T-helper 17 cell (primary cell): ENCODE measurements at regions not wholly inside any gene's neighbourhood (a gene's known extent, or its start where the extent isn't known, plus 50 kb on each side); places are given as distances from the start of the nearest gene placed in this dataset.
"Not testable (repeated sequence)": the region's sequence is repeated elsewhere in the genome, so short reads cannot be mapped to it uniquely, and the experiment has no call there.

Experiments used
- ATAC-seq: fragments of 150-1000 bp; cut with Tn5 transposase; 2 replicates; pipeline ENCODE4 v1.10.0; 2021; ENCODE audit warnings: mild to moderate bottlenecking, moderate library complexity
- DNase-seq, 3 donors: peaks; one replicate each; pipeline versions ENCODE4 v3.0.0 to v3.0.0-alpha.2; 2020 to 2021
- H3K9me3 ChIP-seq: one replicate; pipeline ENCODE4 v1.7.0; 2013; ENCODE audit warnings: low read length, mild to moderate bottlenecking; ENCODE audit not compliant: control insufficient read depth, poor library complexity, severe bottlenecking
- H3K27ac Mint-ChIP-seq: one replicate; pipeline ENCODE4 v1.8.0; 2022; ENCODE audit warnings: mild to moderate bottlenecking, moderate library complexity, mixed read lengths
- H3K27me3 Mint-ChIP-seq: one replicate; pipeline ENCODE4 v1.8.0; 2022; ENCODE audit warnings: mixed read lengths
- H3K36me3 Mint-ChIP-seq: one replicate; pipeline ENCODE4 v1.8.0; 2022; ENCODE audit warnings: low read depth, mixed read lengths
- H3K4me1 Mint-ChIP-seq: one replicate; pipeline ENCODE4 v1.8.0; 2022; ENCODE audit warnings: mild to moderate bottlenecking, mixed read lengths
- H3K4me3 Mint-ChIP-seq: one replicate; pipeline ENCODE4 v1.8.0; 2022; ENCODE audit warnings: mild to moderate bottlenecking, moderate library complexity, mixed read lengths

GRCh38 chr10:131833446-131834080 lies 67.2 kb upstream of the PPP2R2D start:
- Mint-ChIP-seq H3K4me1 (no peaks in the 10 kb centered on the region), H3K36me3 (no peaks in the 10 kb centered on the region), H3K27ac (no peak overlapping the region), H3K4me3 (no peak overlapping the region), H3K27me3 (peaks cover 38% of the 10 kb centered on the region)
- H3K9me3 ChIP-seq, result no peaks in the 10 kb centered on the region
- DNase-seq (no peak), ATAC-seq (no peak)

GRCh38 chr10:131834152-131834810 lies 66.5 kb upstream of the PPP2R2D start:
- ATAC-seq (no peak), DNase-seq (no peak)
- H3K27me3 Mint-ChIP-seq, result peaks cover 33% of the 10 kb centered on the region
- peak overlapping the region; percentile 32 for H3K27ac Mint-ChIP-seq
- no peaks in the 10 kb centered on the region for H3K9me3 ChIP-seq
- H3K36me3 Mint-ChIP-seq, result no peaks in the 10 kb centered on the region
- H3K4me1 Mint-ChIP-seq, result no peaks in the 10 kb centered on the region
- no peak overlapping the region for H3K4me3 Mint-ChIP-seq

- ATAC-seq (no peak), DNase-seq (no peak)
- no peak overlapping the region for H3K4me3 Mint-ChIP-seq
- no peaks in the 10 kb centered on the region for H3K4me1 Mint-ChIP-seq
- H3K27me3 Mint-ChIP-seq, result peaks cover 13% of the 10 kb centered on the region
- H3K36me3 Mint-ChIP-seq, result no peaks in the 10 kb centered on the region
- H3K9me3 ChIP-seq, result no peaks in the 10 kb centered on the region
- H3K27ac Mint-ChIP-seq, result no peak overlapping the region
Observed at GRCh38 chr10:131838966-131839742, 61.7 kb upstream of the PPP2R2D start.

GRCh38 chr10:131839880-131840787 lies 60.7 kb upstream of the PPP2R2D start:
- not testable (repeated sequence) for H3K4me1 Mint-ChIP-seq, H3K36me3 Mint-ChIP-seq, DNase-seq, ATAC-seq, H3K27ac Mint-ChIP-seq, H3K9me3 ChIP-seq, H3K4me3 Mint-ChIP-seq
- H3K27me3 Mint-ChIP-seq, result peaks cover 18% of the 10 kb centered on the region

- no peak for DNase-seq
- Mint-ChIP-seq H3K27ac (no peak overlapping the region), H3K36me3 (no peaks in the 10 kb centered on the region), H3K4me1 (no peaks in the 10 kb centered on the region), H3K27me3 (peaks cover 14% of the 10 kb centered on the region), H3K4me3 (no peak overlapping the region)
- H3K9me3 ChIP-seq, result no peaks in the 10 kb centered on the region
- no peak for ATAC-seq
Observed at GRCh38 chr10:131840788-131841118, 60.1 kb upstream of the PPP2R2D start.

- Mint-ChIP-seq H3K27ac (no peak overlapping the region), H3K4me3 (no peak overlapping the region), H3K27me3 (peaks cover 17% of the 10 kb centered on the region), H3K36me3 (no peaks in the 10 kb centered on the region), H3K4me1 (no peaks in the 10 kb centered on the region)
- DNase-seq (no peak), ATAC-seq (no peak)
- no peaks in the 10 kb centered on the region for H3K9me3 ChIP-seq
Observed at GRCh38 chr10:131841131-131841660, 59.6 kb upstream of the PPP2R2D start.

- H3K4me1 Mint-ChIP-seq, result no peaks in the 10 kb centered on the region
- no peaks in the 10 kb centered on the region for H3K36me3 Mint-ChIP-seq
- H3K4me3 Mint-ChIP-seq, result no peak overlapping the region
- DNase-seq (no peak), ATAC-seq (no peak)
- no peak overlapping the region for H3K27ac Mint-ChIP-seq
- peaks cover 20% of the 10 kb centered on the region for H3K27me3 Mint-ChIP-seq
- H3K9me3 ChIP-seq, result no peaks in the 10 kb centered on the region
Observed at GRCh38 chr10:131841661-131842139, 59.1 kb upstream of the PPP2R2D start.

GRCh38 chr10:131842351-131843088 lies 58.3 kb upstream of the PPP2R2D start:
- DNase-seq (no peak), ATAC-seq (no peak)
- H3K27ac Mint-ChIP-seq, result no peak overlapping the region
- H3K4me3 Mint-ChIP-seq, result no peak overlapping the region
- H3K9me3 ChIP-seq, result no peaks in the 10 kb centered on the region
- H3K36me3 Mint-ChIP-seq, result no peaks in the 10 kb centered on the region
- peaks cover 20% of the 10 kb centered on the region for H3K27me3 Mint-ChIP-seq
- H3K4me1 Mint-ChIP-seq, result no peaks in the 10 kb centered on the region

- Mint-ChIP-seq H3K36me3 (no peaks in the 10 kb centered on the region), H3K4me1 (no peaks in the 10 kb centered on the region), H3K4me3 (no peak overlapping the region), H3K27me3 (peaks cover 20% of the 10 kb centered on the region), H3K27ac (no peak overlapping the region)
- no peaks in the 10 kb centered on the region for H3K9me3 ChIP-seq
- ATAC-seq (no peak), DNase-seq (no peak)
Observed at GRCh38 chr10:131843089-131843595, 57.7 kb upstream of the PPP2R2D start.

- no peaks in the 10 kb centered on the region for H3K9me3 ChIP-seq
- Mint-ChIP-seq H3K27me3 (peaks cover 20% of the 10 kb centered on the region), H3K36me3 (no peaks in the 10 kb centered on the region), H3K4me1 (no peaks in the 10 kb centered on the region), H3K4me3 (no peak overlapping the region), H3K27ac (no peak overlapping the region)
- ATAC-seq, result no peak
- DNase-seq, result no peak
Observed at GRCh38 chr10:131843881-131844284, 56.9 kb upstream of the PPP2R2D start.

- H3K9me3 ChIP-seq, result no peaks in the 10 kb centered on the region
- DNase-seq (no peak), ATAC-seq (no peak)
- no peak overlapping the region for H3K4me3 Mint-ChIP-seq
- H3K27ac Mint-ChIP-seq, result no peak overlapping the region
- H3K36me3 Mint-ChIP-seq, result no peaks in the 10 kb centered on the region
- H3K27me3 Mint-ChIP-seq, result peaks cover 15% of the 10 kb centered on the region
- no peaks in the 10 kb centered on the region for H3K4me1 Mint-ChIP-seq
Observed at GRCh38 chr10:131844529-131845084, 56.2 kb upstream of the PPP2R2D start.
